ENCODE measurements at regions not wholly inside any gene's neighbourhood (a gene's known extent, or its start where the extent isn't known, plus 50 kb on each side); places are given as distances from the start of the nearest gene placed in this dataset.

GRCh38 chr18:10162340-10162739 is 248.5 kb downstream of the VAPA start:
- TF ChIP-seq EZH2 (optimal IDR thresholded peaks at IDR 0.05; ENCODE audit: low read depth, low read length) (no peak), CTCF (IDR thresholded peaks at IDR 0.05; ENCODE audit: low read length) (no peak), EZH2phosphoT487 (IDR thresholded peaks at IDR 0.05; ENCODE audit: low read length) (no peak)

All from MM.1S (cell line).